ENCODE measurements at regions not wholly inside any gene's neighbourhood (a gene's known extent, or its start where the extent isn't known, plus 50 kb on each side); places are given as distances from the start of the nearest gene placed in this dataset.

- no peak overlapping the region for H3K27ac ChIP-seq
- H3K4me3 ChIP-seq, result no peak overlapping the region
- no peaks in the 10 kb centered on the region for H3K4me1 ChIP-seq
- TF ChIP-seq CTCF (IDR thresholded peaks at IDR 0.05) (no peak), POLR2A (IDR thresholded peaks at IDR 0.05) (no peak)
- H3K9me3 ChIP-seq, result no peaks in the 10 kb centered on the region
- no peak for DNase-seq
- H3K36me3 ChIP-seq, result no peaks in the 10 kb centered on the region
- no peaks in the 10 kb centered on the region for H3K27me3 ChIP-seq
Observed at GRCh38 chr22:27648853-27649252, 152.7 kb downstream of the MN1 start.

GRCh38 chr22:27650572-27650971 is 151.0 kb downstream of the MN1 start:
- H3K27ac ChIP-seq, result no peak overlapping the region
- H3K9me3 ChIP-seq, result no peaks in the 10 kb centered on the region
- H3K4me1 ChIP-seq, result no peaks in the 10 kb centered on the region
- no peaks in the 10 kb centered on the region for H3K36me3 ChIP-seq
- H3K4me3 ChIP-seq, result no peak overlapping the region
- DNase-seq, result no peak
- TF ChIP-seq POLR2A (IDR thresholded peaks at IDR 0.05) (no peak), CTCF (IDR thresholded peaks at IDR 0.05) (no peak)
- H3K27me3 ChIP-seq, result no peaks in the 10 kb centered on the region

- no peak overlapping the region for H3K4me3 ChIP-seq
- no peaks in the 10 kb centered on the region for H3K27me3 ChIP-seq
- H3K4me1 ChIP-seq, result no peaks in the 10 kb centered on the region
- TF ChIP-seq POLR2A (IDR thresholded peaks at IDR 0.05), result no peak
- no peak for TF ChIP-seq CTCF (IDR thresholded peaks at IDR 0.05)
- DNase-seq, result no peak
- no peaks in the 10 kb centered on the region for H3K9me3 ChIP-seq
- no peaks in the 10 kb centered on the region for H3K36me3 ChIP-seq
- no peak overlapping the region for H3K27ac ChIP-seq
Observed at GRCh38 chr22:27650985-27651384, 150.6 kb downstream of the MN1 start.

- DNase-seq, result no peak
- no peak overlapping the region for H3K4me3 ChIP-seq
- H3K4me1 ChIP-seq, result no peaks in the 10 kb centered on the region
- no peaks in the 10 kb centered on the region for H3K36me3 ChIP-seq
- no peaks in the 10 kb centered on the region for H3K27me3 ChIP-seq
- H3K27ac ChIP-seq, result no peak overlapping the region
- no peaks in the 10 kb centered on the region for H3K9me3 ChIP-seq
- TF ChIP-seq CTCF (IDR thresholded peaks at IDR 0.05), result no peak
- no peak for TF ChIP-seq POLR2A (IDR thresholded peaks at IDR 0.05)
Observed at GRCh38 chr22:27651486-27651885, 150.1 kb downstream of the MN1 start.

DNA sequence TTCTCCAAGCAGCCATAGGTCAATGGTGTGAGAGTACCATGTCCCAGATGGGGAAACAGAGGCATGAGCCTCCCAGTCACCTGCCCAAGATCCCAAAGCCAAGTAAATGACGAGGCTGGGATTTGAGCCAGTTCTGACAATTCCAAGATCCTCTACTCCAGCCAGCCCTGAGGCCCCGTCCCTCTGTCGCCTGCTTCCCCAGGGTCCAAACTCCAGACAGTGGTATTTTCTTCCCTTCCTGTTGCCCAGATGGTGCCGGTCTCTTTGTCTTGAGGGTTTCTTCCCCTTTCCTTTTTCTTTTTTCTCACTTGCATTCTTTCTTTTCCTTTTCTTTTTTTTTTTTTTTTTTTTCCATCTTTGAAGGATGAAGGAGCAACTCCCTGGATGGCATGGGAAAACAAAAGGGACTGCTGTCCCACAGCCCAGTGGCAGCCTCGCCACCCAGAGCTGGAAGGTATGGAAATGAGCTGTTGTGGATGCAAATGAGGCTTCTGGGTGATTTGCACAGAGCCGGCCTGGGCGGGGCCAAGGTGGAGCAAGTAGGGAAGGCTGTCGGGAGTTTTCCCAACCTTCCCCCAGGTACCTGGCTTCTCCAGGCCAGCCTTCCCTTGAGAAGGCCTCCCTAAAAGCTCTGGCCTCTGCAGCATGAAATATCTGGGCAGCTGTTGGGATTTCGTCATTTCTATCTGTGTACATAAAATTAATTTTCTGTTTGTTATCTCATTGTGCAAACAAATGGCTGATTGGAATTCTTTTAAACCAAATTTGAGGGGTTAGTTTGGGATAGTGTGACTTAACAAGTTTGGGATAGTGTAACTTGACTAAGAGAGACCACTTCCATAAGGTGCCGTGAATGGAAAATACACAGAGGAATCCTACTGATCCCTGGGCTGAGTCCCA is 146.8 kb downstream of the MN1 start:
- peak overlapping the region in 1 of 4 donors; percentile 15 for H3K27ac ChIP-seq
- H3K4me1 ChIP-seq, result no peaks in the 10 kb centered on the region
- peak in 2 of 3 donors; percentile 54 to 64 for DNase-seq
- no peaks in the 10 kb centered on the region for H3K9me3 ChIP-seq
- H3K36me3 ChIP-seq, result no peaks in the 10 kb centered on the region
- no peak overlapping the region for H3K4me3 ChIP-seq
- TF ChIP-seq CTCF (IDR thresholded peaks at IDR 0.05) (no peak), POLR2A (IDR thresholded peaks at IDR 0.05) (no peak)
- H3K27me3 ChIP-seq, result no peaks in the 10 kb centered on the region

Measured in Peyer's patch (tissue), 4 donors.